ENCODE measurements at regions not wholly inside any gene's neighbourhood (a gene's known extent, or its start where the extent isn't known, plus 50 kb on each side); places are given as distances from the start of the nearest gene placed in this dataset.
A peak's percentile ranks its signal among the peaks of the same experiment; 100 is the strongest.

GRCh38 chr18:42436222-42436765 lies 481.3 kb downstream of the PIK3C3 start:
- DNase-seq (ENCODE audit: low read depth): no peak
- TF ChIP-seq, protein P1, sequence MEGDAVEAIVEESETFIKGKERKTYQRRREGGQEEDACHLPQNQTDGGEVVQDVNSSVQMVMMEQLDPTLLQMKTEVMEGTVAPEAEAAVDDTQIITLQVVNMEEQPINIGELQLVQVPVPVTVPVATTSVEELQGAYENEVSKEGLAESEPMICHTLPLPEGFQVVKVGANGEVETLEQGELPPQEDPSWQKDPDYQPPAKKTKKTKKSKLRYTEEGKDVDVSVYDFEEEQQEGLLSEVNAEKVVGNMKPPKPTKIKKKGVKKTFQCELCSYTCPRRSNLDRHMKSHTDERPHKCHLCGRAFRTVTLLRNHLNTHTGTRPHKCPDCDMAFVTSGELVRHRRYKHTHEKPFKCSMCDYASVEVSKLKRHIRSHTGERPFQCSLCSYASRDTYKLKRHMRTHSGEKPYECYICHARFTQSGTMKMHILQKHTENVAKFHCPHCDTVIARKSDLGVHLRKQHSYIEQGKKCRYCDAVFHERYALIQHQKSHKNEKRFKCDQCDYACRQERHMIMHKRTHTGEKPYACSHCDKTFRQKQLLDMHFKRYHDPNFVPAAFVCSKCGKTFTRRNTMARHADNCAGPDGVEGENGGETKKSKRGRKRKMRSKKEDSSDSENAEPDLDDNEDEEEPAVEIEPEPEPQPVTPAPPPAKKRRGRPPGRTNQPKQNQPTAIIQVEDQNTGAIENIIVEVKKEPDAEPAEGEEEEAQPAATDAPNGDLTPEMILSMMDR (IDR thresholded peaks at IDR 0.05; ENCODE audit: control insufficient read depth, extremely low read depth, insufficient read depth): no peak

GRCh38 chr18:42437001-42437400 lies 482.0 kb downstream of the PIK3C3 start:
- DNase-seq (ENCODE audit: low read depth): no peak
- TF ChIP-seq, protein P1 (IDR thresholded peaks at IDR 0.05; ENCODE audit: control insufficient read depth, extremely low read depth, insufficient read depth): no peak
- no peak overlapping the region for H3K4me3 ChIP-seq (ENCODE audit: low read depth, low read length)

More at GRCh38 chr18:42436222-42436765, 481.3 kb downstream of the PIK3C3 start:
- H3K4me3 ChIP-seq (ENCODE audit: low read depth, low read length): no peak overlapping the region

GRCh38 chr18:42437646-42438045 lies 482.6 kb downstream of the PIK3C3 start:
- TF ChIP-seq, protein P1 (IDR thresholded peaks at IDR 0.05; ENCODE audit: control insufficient read depth, extremely low read depth, insufficient read depth): no peak
- DNase-seq (ENCODE audit: low read depth): no peak

GRCh38 chr18:42442656-42443055 lies 487.6 kb downstream of the PIK3C3 start:
- no peak for DNase-seq (ENCODE audit: low read depth)
- TF ChIP-seq, protein P1 (IDR thresholded peaks at IDR 0.05; ENCODE audit: control insufficient read depth, extremely low read depth, insufficient read depth): no peak

More at GRCh38 chr18:42437646-42438045, 482.6 kb downstream of the PIK3C3 start:
- H3K4me3 ChIP-seq (ENCODE audit: low read depth, low read length): no peak overlapping the region

GRCh38 chr18:42444349-42444748 lies 489.3 kb downstream of the PIK3C3 start:
- TF ChIP-seq, protein P1 (IDR thresholded peaks at IDR 0.05; ENCODE audit: control insufficient read depth, extremely low read depth, insufficient read depth): no peak
- no peak for DNase-seq (ENCODE audit: low read depth)
- no peak overlapping the region for H3K4me3 ChIP-seq (ENCODE audit: low read depth, low read length)

More at GRCh38 chr18:42442656-42443055, 487.6 kb downstream of the PIK3C3 start:
- no peak overlapping the region for H3K4me3 ChIP-seq (ENCODE audit: low read depth, low read length)

- no peak for DNase-seq (ENCODE audit: low read depth)
- no peak overlapping the region for H3K4me3 ChIP-seq (ENCODE audit: low read depth, low read length)
- TF ChIP-seq, protein P1 (IDR thresholded peaks at IDR 0.05; ENCODE audit: control insufficient read depth, extremely low read depth, insufficient read depth): no peak
Observed at GRCh38 chr18:42445359-42445758, 490.3 kb downstream of the PIK3C3 start.

DNA sequence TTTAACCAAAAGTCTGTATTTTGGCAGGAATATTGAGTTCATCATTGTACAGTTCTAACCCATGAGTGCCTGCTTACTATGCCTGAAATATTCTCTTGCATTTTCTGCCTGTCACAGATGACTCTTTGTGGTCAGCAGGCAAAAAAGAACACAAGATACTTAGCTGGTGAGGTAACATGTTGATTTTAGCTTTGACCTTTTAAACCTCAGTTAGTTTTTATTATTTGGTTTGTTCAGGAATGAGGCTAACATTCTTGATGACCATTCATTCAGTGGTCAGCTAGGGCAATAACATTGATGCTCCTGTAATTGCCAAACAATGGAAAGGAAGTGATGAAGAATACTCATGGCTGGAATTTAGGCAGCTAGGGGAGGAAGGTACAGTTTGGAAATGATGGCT lies 491.2 kb downstream of the PIK3C3 start:
- no peak overlapping the region for H3K4me3 ChIP-seq (ENCODE audit: low read depth, low read length)
- peak; percentile 19 for DNase-seq (ENCODE audit: low read depth)
- TF ChIP-seq, protein P1 (IDR thresholded peaks at IDR 0.05; ENCODE audit: control insufficient read depth, extremely low read depth, insufficient read depth): no peak

All from LNCaP clone FGC (cell line).